HL-60 (cell line): ENCODE measurements at regions not wholly inside any gene's neighbourhood (a gene's known extent, or its start where the extent isn't known, plus 50 kb on each side); places are given as distances from the start of the nearest gene placed in this dataset.
"Not testable (repeated sequence)": the region's sequence is repeated elsewhere in the genome, so short reads cannot be mapped to it uniquely, and the experiment has no call there.

ENCODE experiments used
- DNase-seq, 2 experiments: peaks; one replicate each; pipeline ENCODE4 v3.0.0-alpha.2; 2010 to 2020; ENCODE audit warnings: low read depth in 1 of 2, low spot score in 1 of 2
- H3K27ac ChIP-seq: fragments of 250-450 bp; sonication (Bioruptor Pico); replicated peaks from 2 replicates; pipeline ENCODE4 v1.5.1; 2020; ENCODE audit warnings: mild to moderate bottlenecking, moderate library complexity
- H3K27me3 ChIP-seq: fragments of 250-450 bp; sonication (Bioruptor Pico); 2 replicates; pipeline ENCODE4 v1.5.1; 2021; ENCODE audit warnings: mild to moderate bottlenecking, moderate library complexity; ENCODE audit not compliant: insufficient read depth, poor library complexity, severe bottlenecking
- H3K4me3 ChIP-seq: replicated peaks from 2 replicates; pipeline ENCODE4 v1.5.1; 2011; ENCODE audit warnings: mild to moderate bottlenecking, control low read depth, low read length; ENCODE audit not compliant: insufficient read depth
- CTCF ChIP-seq: IDR thresholded peaks from one replicate; pipeline ENCODE4 v1.5.1; 2011; ENCODE audit warnings: low read length, control low read depth, inconsistent platforms; ENCODE audit not compliant: insufficient read depth
- GABPA ChIP-seq: IDR thresholded peaks from 2 replicates; pipeline ENCODE4 v1.6.1; 2012; ENCODE audit warnings: low read depth
- POLR2AphosphoS5 ChIP-seq: IDR thresholded peaks from 2 replicates; pipeline ENCODE4 v1.6.1; 2012; ENCODE audit warnings: low read depth
- REST ChIP-seq: IDR thresholded peaks from 2 replicates; pipeline ENCODE4 v1.6.1; 2012; ENCODE audit warnings: low read depth; ENCODE audit not compliant: insufficient replicate concordance
- SPI1 ChIP-seq: IDR thresholded peaks from 2 replicates; pipeline ENCODE4 v1.6.1; 2012; ENCODE audit warnings: low read depth, mild to moderate bottlenecking, borderline replicate concordance

- DNase-seq: no peak
- TF ChIP-seq GABPA (no peak), CTCF (no peak), REST (no peak), POLR2AphosphoS5 (no peak), SPI1 (no peak)
- Histone ChIP-seq H3K4me3 (no peak overlapping the region), H3K27me3 (no peaks in the 10 kb centered on the region), H3K27ac (no peak overlapping the region)
Measured at GRCh38 chr11:71127806-71128205, 124.6 kb downstream of the SHANK2 start.

- H3K4me3 ChIP-seq, H3K27me3 ChIP-seq, DNase-seq: not testable (repeated sequence)
Measured at GRCh38 chr11:71126401-71126800, 126.0 kb downstream of the SHANK2 start.

GRCh38 chr11:71125150-71125549 lies 127.2 kb downstream of the SHANK2 start:
- TF ChIP-seq GABPA (no peak), REST (no peak), POLR2AphosphoS5 (no peak), SPI1 (no peak), CTCF (no peak)
- H3K27me3 ChIP-seq: no peaks in the 10 kb centered on the region
- no peak for DNase-seq
- H3K27ac ChIP-seq: no peak overlapping the region
- no peak overlapping the region for H3K4me3 ChIP-seq

More at GRCh38 chr11:71126401-71126800, 126.0 kb downstream of the SHANK2 start:
- not testable (repeated sequence) for H3K27ac ChIP-seq

GRCh38 chr11:71124127-71124526 lies 128.2 kb downstream of the SHANK2 start:
- Histone ChIP-seq H3K27me3 (no peaks in the 10 kb centered on the region), H3K27ac (no peak overlapping the region), H3K4me3 (no peak overlapping the region)
- TF ChIP-seq GABPA: no peak
- TF ChIP-seq POLR2AphosphoS5: no peak
- TF ChIP-seq SPI1: no peak
- TF ChIP-seq CTCF: no peak
- TF ChIP-seq REST: no peak
- no peak for DNase-seq
